Stimulated activated CD4-positive, alpha-beta T cell treated with anti-CD3 and anti-CD28 coated beads, Interleukin-15, amount 100 ng/mL, for 1 hour (primary cell): ENCODE measurements at regions not wholly inside any gene's neighbourhood (a gene's known extent, or its start where the extent isn't known, plus 50 kb on each side); places are given as distances from the start of the nearest gene placed in this dataset.
"Not testable (repeated sequence)": the region's sequence is repeated elsewhere in the genome, so short reads cannot be mapped to it uniquely, and the experiment has no call there.

ENCODE experiments used
- DNase-seq, 2 donors: peaks; one replicate each; pipeline ENCODE4 v3.0.0-alpha.2; 2020; ENCODE audit warnings: low read depth in 1 of 2, low spot score in 1 of 2

DNA sequence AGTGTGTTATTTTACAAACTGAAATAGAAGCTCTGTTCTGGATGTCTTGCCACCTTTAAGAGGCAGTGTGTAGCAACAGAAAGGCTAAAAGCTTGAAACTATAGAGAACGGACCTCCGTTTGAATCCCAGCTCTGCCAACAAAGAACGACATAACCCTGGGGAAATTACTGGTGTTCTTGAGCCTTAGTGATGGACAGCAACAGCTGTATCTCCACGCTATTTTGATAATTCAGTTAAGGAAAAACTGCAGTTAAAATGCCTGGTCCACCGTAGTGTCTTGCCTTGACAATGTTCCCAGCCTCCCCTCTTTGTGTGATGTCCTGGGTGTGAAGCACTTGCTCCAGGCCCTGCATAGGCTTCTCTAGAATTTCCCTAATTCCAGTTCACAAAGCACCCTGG, 256.8 kb upstream of the HS3ST1 start:
- no peak for DNase-seq

DNA sequence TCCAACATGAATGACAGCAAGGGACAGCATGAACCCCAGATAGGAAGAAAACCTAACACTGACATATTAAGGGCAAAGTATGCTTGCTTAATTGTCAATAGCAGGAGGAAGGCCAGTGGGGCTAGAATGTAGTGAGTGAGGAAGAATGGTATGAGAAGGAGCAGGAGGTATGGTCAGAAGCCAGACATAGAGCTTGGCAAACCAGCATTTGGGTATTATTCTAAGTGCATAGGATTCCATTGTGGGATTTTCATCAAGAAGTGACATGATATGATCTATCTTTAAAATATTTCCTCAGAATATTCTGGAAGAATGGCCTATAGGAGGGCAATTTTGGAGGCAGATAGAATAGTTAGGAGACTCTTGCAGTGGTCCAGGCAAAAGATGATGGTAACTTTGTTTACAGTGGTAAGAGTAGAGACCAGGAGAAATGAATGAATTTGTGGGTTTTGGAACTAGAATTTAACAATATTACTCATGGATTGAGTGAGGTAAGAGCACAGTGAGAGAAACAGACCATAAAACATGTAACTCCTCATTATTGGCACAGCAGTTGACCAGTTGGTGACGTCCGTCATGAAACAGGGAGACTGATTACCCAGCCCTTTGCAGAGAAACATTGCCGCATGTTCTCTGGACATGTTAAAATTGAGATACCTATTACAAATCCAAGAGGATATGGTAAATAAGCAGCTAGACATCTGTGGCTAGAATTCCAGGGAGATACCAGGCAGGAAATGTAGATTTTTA, 246.5 kb upstream of the HS3ST1 start:
- no peak for DNase-seq

DNA sequence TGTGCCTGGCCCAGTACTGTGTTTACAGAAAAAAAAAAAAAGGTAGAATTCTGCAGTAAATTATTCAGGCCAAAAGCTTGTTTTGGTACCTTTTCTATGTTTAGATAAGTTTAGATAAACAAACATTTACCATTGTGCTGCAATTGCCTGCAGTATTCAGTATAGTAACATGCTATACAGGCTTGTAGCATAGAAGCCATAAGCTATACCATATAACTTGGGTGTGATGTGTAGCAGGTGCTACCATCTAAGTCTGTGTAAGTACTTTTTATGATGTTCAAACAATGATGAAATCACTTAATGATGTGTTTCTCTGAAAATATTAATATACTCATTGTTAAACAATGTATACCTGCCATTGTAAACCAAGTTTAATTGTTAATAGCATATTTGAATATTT, 241.6 kb upstream of the HS3ST1 start:
- no peak for DNase-seq

DNA sequence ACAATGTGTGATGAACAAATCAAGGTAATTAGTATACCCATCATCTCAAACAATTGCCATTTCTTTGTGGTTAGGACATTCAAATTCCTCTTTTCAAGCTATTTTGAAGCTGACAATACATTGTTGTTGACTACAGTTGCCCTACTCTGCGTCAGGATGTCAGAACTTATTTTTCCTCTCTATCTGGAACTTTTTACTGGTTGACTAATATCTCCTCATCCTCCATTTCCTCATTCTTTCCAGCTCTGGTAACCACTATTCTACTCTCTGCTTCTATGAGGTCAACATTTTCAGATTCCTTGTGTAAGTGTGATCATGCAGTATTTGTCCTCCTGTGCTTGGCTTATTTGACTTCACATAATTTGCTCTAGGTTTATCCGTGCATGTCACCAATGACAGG, 240.5 kb upstream of the HS3ST1 start:
- DNase-seq, result no peak

DNA sequence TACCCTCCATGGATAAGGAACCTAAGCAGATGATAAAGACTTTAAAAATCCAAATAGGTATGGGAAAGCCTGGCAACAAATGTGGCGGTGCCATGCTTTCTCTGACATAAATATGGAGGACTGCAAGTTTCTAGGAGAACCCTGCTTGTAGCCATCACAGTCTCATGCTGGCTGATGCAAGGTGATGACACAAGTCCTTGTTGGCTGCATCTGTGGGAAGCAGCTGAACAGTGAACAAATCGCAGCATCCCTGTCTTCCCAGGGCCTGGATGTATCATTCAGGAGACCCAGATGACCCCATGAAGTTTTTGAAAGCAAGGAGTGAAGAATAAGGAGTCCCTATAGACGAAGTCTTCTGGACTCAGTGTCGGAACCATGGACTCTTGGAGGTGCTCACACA, 234.4 kb upstream of the HS3ST1 start:
- DNase-seq, result no peak

DNA sequence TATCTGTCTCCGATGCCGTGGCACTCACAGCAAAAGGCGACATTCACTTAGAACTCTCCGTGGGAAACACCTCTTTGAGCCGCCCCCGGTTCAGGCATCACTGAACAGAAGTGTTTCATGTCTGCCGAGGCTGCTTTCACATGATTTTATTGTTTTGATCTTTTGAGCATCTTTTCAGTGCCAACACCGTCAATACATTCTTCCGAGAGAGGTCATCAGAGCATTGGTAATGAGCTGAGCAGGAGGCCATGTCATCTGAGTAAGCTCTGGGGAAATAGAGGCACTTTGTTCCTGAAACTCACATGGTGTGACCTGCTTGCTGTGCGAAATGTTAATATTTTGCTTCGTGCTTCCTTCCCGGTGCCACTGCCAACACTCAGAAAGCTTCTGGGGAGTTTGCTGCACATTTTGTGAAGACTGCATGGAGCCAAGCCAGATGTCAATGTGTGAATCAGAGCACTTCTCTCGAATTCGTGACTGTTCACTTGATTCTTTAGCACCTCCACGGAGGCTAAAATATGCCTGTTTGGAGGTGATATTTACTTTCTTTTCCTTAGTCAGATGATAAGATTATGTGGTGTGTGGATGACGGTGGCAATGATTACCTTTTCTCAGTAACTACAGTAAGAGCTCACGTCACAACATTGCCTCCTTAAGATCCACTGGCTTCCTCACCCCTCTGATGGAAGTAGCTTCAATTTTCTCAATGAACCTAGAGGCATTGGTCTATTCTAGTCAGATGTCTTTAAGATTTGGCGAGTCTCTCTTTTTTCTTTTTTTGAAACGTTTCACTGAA, 222.3 kb upstream of the HS3ST1 start:
- no peak for DNase-seq

DNA sequence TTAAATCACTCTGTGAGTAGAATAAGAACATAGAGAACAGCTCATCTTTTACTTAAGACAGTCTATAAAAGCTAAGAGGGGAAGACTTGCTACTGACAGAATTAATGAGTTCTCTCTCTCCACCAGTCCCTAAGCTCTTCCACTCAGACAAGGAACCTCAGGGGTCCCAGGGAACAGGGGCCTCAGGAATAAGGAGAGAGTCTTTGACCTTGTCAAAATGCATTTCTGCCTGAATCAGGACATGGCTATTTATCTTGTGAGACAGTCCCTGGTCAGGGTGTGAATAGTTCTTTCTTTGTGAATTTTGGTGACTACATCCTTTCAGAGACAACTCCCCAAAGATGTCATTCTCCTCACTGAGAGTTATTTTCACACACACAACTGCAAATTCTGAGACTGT, 218.7 kb upstream of the HS3ST1 start:
- no peak for DNase-seq

DNA sequence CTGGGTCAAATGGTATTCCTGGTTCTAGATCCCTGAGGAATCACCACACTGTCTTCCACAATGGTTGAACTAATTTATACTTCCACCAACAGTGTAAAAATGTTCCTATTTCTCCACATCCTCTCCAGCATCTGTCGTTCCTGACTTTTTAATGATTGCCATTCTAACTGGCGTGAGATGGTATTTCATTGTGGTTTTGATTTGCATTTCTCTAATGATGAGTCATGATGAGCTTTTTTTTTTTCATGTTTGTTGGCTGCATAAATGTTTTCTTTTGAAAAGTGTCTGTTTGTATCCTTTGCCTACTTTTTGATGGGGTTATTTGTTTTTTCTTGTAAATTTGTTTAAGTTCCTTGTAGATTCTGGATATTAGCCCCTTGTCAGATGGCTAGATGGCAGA, 214.4 kb upstream of the HS3ST1 start:
- not testable (repeated sequence) for DNase-seq

DNA sequence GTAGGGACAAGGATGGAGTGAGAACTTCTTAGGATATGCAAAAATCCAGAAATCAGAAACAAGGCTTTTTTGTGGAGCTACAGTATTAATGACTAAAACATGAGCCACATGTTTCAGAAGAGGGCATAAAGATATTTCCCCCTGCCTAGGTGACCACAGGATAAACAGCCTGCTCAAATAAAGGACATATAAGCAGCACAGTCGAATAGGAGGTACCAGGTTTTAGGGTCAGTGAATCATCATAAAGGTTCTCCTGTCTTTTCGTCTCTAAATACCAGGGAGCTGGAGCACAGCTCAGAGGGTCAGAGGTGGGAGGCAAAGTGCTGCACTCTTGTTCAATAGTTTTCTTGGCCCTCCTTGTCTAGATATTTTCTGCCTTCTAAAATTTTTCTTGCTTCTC, 211.9 kb upstream of the HS3ST1 start:
- no peak for DNase-seq

DNA sequence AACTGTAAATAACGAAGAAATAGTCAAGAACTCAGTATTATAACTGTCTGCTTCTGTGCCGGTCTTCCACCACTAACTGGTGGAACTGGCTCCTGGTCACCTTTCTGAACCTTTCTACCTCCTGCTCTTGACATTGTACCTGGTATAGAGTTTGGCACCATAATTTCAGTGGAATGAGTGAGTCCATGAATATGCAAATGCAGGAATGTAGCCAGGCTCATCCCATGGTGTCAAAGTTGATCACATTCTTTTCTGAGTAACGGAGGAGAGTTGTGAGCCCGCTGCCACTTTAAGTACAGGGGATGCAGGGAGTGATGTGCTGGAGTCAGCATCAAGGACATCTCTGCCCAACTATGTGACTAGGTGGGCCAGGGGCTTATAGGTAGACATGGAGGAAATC, 207.9 kb upstream of the HS3ST1 start:
- no peak for DNase-seq

DNA sequence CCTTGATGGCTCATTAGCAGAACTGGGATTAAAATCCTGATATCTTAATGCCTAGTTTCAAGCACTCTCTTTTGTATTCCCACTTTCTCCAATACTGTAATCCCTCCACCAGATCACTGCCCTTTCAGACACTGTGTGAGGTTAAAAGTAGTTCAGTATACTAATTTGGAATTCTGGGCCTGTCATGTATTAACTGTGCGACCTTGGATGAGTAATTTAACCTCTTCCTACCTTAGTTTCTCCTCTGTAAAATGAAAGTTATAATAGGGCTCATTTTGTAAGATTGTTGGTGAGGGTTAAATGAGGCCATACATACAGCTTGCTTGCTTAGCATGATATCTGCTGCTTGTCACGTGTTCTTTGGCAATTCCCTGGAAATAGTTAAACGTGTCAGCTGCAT, 207.3 kb upstream of the HS3ST1 start:
- no peak for DNase-seq

DNA sequence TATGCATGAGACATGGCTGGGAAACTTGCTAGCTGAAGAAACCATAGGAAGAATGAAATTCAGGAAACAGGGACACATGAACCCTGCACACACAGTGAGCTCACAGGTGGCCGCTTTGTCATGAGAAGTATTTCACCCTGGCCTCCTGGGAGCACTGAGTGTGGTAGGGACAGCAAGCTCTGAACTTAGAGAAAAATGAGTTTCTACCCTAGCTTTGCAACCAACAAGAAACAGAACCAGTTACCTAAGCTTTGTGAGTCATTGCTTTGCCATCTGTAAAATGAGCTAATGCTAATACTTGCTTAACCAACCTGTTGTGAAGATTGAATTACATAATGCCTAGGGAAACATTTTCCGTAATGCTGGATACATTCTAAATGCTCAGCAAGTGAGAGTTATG, 206.6 kb upstream of the HS3ST1 start:
- no peak for DNase-seq

DNA sequence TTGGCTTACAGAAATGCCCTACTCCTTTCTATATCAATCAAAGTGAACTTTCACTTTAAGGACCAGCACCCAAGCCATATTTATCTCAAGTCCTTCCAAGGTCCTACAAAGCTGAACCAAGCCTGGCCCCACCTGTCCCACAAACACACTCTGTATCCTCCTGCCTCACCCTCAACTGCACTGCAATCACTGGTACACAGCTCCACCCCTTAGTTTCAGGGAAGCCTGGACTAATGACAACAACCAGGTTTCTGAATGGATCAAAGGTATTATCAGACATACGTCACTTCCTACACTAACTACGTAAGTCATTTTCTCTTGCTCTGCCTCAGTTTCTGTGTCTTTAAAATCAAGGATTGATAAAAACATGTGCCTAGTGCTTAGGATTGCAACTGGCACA, 205.6 kb upstream of the HS3ST1 start:
- DNase-seq, result no peak

DNA sequence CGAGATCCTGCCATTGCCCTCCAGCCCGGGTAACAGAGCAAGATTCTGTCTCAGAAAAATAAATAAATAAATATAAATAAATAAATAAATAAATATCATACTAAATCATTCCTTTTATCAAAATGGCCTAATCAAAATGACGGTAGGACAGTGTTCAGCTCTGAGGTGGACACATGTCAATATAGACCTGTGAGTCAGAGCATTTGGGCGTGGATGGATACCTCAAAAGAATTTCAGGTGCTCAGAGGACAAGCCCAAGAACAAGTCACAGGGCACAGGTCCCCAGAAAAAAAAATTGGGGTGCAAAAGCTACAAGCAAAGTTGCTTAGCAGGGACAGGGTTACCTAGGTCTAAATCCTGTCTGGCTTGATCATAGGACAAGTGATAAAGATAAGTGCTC, 204.7 kb upstream of the HS3ST1 start:
- DNase-seq, result no peak

DNA sequence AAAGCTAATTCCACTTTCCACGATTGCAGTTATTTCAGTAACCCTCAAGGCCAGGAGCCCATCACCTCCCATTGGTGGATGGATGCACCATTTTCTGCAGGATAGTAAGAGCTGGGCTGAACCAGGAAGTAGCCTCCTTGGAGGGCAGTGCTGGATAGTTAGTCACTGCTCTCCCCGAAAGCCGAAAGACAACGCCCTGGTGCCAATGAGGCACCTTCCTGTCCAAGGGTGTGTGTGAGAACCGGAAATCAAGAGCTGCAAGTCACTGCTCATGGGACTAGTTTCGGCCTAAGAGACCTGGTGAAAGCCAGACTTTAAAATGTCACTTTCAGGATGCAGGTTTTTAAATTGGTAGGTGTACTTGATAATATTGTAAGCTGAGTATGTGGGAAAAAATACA, 203.8 kb upstream of the HS3ST1 start:
- no peak for DNase-seq

DNA sequence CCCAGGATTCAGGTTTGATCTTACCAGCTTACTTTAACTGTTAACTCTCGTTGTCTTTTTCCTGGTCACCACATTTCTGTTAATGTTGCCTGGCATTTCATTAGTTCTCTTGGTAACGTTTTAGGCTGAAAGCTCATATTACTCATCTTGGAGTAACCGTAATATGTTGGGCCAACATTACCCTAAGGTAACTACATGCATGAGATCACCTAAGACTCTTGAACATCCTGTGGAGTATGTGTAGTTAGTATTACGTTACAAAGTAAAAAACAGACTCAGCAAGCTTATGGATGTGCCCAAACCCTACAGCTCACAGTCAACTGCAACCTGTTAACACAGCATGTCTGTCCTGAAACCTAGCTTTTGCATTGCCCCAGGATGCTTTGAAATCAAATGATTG, 203.3 kb upstream of the HS3ST1 start:
- no peak for DNase-seq

DNA sequence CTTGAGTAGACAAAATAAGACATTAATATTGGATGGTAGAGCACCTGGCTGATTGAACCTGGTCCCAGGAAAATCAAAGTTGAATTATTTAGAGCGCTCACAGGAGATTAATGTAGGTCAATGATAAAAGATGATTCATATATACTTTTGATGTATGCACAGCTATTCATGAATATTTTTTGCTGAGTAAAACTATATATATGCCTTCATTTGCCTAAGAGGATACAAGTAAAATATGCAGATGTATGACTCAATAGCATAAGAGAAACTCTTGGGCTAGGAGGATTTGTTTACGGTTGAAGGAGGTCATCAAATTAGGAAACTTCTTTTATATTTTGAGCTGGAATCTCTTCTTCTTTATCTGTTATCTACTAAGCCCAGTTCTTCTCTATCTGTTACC, 202.7 kb upstream of the HS3ST1 start:
- no peak for DNase-seq

DNA sequence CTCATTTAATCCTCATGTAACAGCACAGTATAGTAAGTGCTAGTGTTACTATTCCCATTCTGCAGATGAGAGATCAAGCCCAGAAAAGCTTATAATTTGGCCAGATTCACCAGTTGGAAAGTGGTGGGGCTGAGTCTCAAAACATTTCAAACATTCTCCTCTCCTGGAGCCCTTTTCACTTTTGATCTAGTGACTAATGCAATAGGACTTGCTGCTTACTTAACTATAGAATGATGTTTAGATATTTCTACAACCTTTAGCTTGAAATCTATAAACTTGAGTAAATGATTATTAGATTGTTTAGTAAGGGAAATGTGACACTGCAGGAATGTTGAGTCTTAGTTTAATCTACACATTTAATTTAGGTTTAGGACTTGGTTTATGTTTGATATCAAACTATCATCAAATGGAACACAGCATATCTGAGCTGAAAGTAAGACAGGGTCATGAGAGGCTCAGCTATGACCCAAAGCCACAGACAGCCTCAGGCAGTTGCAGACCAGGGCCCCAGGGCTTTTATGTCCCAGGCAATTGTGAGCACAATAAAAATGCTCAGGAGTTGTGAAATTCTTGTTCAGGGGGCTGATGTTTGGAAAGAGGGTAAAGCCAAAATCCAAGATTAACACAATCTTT, 199.5 kb upstream of the HS3ST1 start:
- no peak for DNase-seq

DNA sequence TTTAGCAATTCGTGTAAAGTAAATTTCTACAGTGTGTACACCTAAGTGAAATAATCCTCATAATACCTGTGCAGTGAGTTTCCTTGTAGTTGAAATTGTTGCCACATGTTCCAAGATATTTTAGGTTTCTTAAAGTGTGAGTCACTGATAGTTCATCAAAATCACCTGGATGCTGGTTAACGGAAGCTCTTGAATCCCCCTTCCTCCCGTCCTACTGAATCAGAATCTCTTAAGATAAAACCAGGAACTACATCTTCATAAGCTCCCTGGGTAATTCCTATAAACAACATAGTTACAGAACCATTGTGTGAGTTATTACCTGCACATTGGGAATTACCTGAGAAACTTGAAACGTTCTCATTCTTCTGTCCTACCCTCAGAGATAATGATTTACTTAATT, 197.4 kb upstream of the HS3ST1 start:
- DNase-seq, result no peak

DNA sequence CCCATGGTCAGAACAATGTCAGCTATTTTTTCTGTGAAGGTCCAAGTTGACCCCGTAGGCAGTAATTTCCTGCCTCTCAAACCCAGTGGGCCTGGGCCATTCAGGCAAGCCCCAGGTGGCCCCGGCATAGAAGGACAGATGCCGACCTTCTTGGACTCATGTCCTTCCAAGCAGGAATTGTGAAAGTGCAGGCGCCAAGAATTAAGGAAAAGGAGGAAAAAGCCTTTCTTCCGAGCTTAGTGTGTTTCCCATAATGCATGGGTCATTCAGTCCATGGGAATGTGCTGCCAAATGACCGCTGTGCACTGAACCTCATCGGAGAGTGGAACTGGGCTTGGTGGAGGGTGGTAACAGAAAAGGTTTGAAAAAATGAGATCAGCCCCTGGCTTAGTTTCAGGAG, 196.5 kb upstream of the HS3ST1 start:
- no peak for DNase-seq

DNA sequence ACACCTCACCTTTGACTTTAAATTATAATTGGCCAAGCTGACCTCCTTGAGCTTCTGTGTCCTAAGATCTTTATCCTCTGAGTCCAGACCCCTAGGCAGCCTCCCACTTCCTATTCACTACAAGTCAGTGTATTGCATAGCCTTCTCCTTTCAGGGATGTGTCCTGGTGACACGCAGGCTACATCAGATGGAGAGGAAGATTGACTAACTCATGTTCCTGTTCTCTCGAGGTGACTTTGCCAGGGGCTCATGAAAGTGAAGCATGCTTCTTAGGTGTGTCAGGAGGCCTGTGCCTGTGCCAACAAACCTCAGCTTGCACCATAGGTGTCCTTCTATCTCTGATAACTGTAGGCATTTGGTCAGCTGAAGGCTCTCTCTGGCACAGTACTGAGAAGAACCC, 195.7 kb upstream of the HS3ST1 start:
- no peak for DNase-seq

DNA sequence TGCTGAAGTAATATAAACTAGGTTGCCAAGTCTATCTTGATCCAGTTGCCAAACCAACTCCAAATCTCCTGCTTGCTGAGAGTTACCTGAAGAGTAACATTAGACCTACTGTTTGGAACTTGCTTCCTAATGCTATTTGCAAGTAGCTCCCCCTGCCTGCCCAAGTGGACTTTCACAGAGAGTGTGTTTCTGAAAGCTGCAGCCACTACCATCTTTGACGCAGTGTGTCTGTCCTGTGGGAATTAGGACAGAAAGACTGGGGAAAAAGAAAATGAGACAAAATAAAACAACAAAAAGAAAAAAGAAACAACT, 195.0 kb upstream of the HS3ST1 start:
- no peak for DNase-seq
